ENCODE measurements at regions not wholly inside any gene's neighbourhood (a gene's known extent, or its start where the extent isn't known, plus 50 kb on each side); places are given as distances from the start of the nearest gene placed in this dataset.

GRCh38 chr1:116242741-116243140 lies 130.3 kb upstream of the ATP1A1 start:
- H3K4me3 ChIP-seq = no peak overlapping the region
- intact Hi-C loops (cut with DNase I; ENCODE audit: low total_unique reads) = no loop called here
- no peaks in the 10 kb centered on the region for H3K27me3 ChIP-seq
- 49% methylated on average over 7 of the region's 7 CpGs; no CpG with 5 or more reads in 1 of the 2 donors for WGBS, 2 donors (ENCODE audit: low coverage in 1 of 2)
- no peaks in the 10 kb centered on the region for H3K36me3 ChIP-seq
- H3K27ac ChIP-seq = peak overlapping the region; percentile 68 to 79 (median 74)
- TF ChIP-seq POLR2AphosphoS5 (IDR thresholded peaks at IDR 0.05) (peak in 2 of 3 donors; percentile 30 to 69), EP300 (IDR thresholded peaks at IDR 0.05; ENCODE audit: low read depth) (no peak)
- peaks cover 3 to 28% (median 17%) of the 10 kb centered on the region in 4 donors for H3K4me1 ChIP-seq
- in situ Hi-C loops (cut with MboI; ENCODE audit: low pct_ligation_motif_present in 1 of 4, low pct_unique_long_range_greater_than_20kb in 1 of 4, low sequenced_read_pairs in 3 of 4) = no loop called here
- DNase-seq = peak; percentile 76
- H3K9me3 ChIP-seq = no peaks in the 10 kb centered on the region

GRCh38 chr1:116243333-116244054 lies 129.6 kb upstream of the ATP1A1 start:
- 40 to 61% methylated on average over 1 to 7 of the region's 7 CpGs for WGBS, 2 donors (ENCODE audit: low coverage in 1 of 2)
- Histone ChIP-seq H3K27ac (peak overlapping the region; percentile 68 to 79 (median 74)), H3K36me3 (no peaks in the 10 kb centered on the region), H3K27me3 (no peaks in the 10 kb centered on the region), H3K9me3 (no peaks in the 10 kb centered on the region), H3K4me3 (no peak overlapping the region), H3K4me1 (peaks cover 3 to 28% (median 17%) of the 10 kb centered on the region in 4 donors)
- intact Hi-C loops (cut with DNase I; ENCODE audit: low total_unique reads) = no loop called here
- in situ Hi-C loops (cut with MboI; ENCODE audit: low pct_ligation_motif_present in 1 of 4, low pct_unique_long_range_greater_than_20kb in 1 of 4, low sequenced_read_pairs in 3 of 4) = no loop called here
- TF ChIP-seq EP300 (IDR thresholded peaks at IDR 0.05; ENCODE audit: low read depth) (no peak), POLR2A (IDR thresholded peaks at IDR 0.05) (no peak), CTCF (IDR thresholded peaks at IDR 0.05) (no peak), POLR2AphosphoS5 (IDR thresholded peaks at IDR 0.05) (no peak)
- no peak for DNase-seq

- in situ Hi-C loops (cut with MboI; ENCODE audit: low pct_ligation_motif_present in 1 of 4, low pct_unique_long_range_greater_than_20kb in 1 of 4, low sequenced_read_pairs in 3 of 4) (no loop called here), intact Hi-C loops (cut with DNase I; ENCODE audit: low total_unique reads) (no loop called here)
- H3K4me1 ChIP-seq = peaks cover 3 to 28% (median 17%) of the 10 kb centered on the region in 4 donors
- no peak overlapping the region for H3K27ac ChIP-seq
- H3K9me3 ChIP-seq = no peaks in the 10 kb centered on the region
- no peak for TF ChIP-seq CTCF (IDR thresholded peaks at IDR 0.05)
- no peak for TF ChIP-seq POLR2A (IDR thresholded peaks at IDR 0.05)
- TF ChIP-seq POLR2AphosphoS5 (IDR thresholded peaks at IDR 0.05) = no peak
- no peak for TF ChIP-seq EP300 (IDR thresholded peaks at IDR 0.05; ENCODE audit: low read depth)
- no peaks in the 10 kb centered on the region for H3K27me3 ChIP-seq
- no peaks in the 10 kb centered on the region for H3K36me3 ChIP-seq
- H3K4me3 ChIP-seq = no peak overlapping the region
- 80 to 89% methylated on average over 2 to 3 of the region's 3 CpGs for WGBS, 2 donors (ENCODE audit: low coverage in 1 of 2)
- no peak for DNase-seq
Observed at GRCh38 chr1:116246174-116246573, 126.9 kb upstream of the ATP1A1 start.

- Histone ChIP-seq H3K27me3 (no peaks in the 10 kb centered on the region), H3K4me3 (no peak overlapping the region), H3K9me3 (no peaks in the 10 kb centered on the region), H3K4me1 (peaks cover 6 to 40% (median 19%) of the 10 kb centered on the region in 4 donors), H3K27ac (no peak overlapping the region), H3K36me3 (no peaks in the 10 kb centered on the region)
- 29 to 42% methylated on average over 1 of the region's 1 CpG for WGBS, 2 donors (ENCODE audit: low coverage in 1 of 2)
- TF ChIP-seq CTCF (IDR thresholded peaks at IDR 0.05) (no peak), POLR2AphosphoS5 (IDR thresholded peaks at IDR 0.05) (no peak), POLR2A (IDR thresholded peaks at IDR 0.05) (no peak), EP300 (IDR thresholded peaks at IDR 0.05; ENCODE audit: low read depth) (no peak)
- no peak for DNase-seq
- in situ Hi-C loops (cut with MboI; ENCODE audit: low pct_ligation_motif_present in 1 of 4, low pct_unique_long_range_greater_than_20kb in 1 of 4, low sequenced_read_pairs in 3 of 4) (no loop called here), intact Hi-C loops (cut with DNase I; ENCODE audit: low total_unique reads) (no loop called here)
Observed at GRCh38 chr1:116252271-116252670, 120.8 kb upstream of the ATP1A1 start.

Data from transverse colon (tissue), 4 donors.